ENCODE measurements at regions not wholly inside any gene's neighbourhood (a gene's known extent, or its start where the extent isn't known, plus 50 kb on each side); places are given as distances from the start of the nearest gene placed in this dataset.
"Not testable (repeated sequence)": the region's sequence is repeated elsewhere in the genome, so short reads cannot be mapped to it uniquely, and the experiment has no call there.

- Histone ChIP-seq H3K27me3 (ENCODE audit: control insufficient read depth, extremely low read depth, insufficient read depth, low read length) (no peaks in the 10 kb centered on the region), H3K4me1 (ENCODE audit: control insufficient read depth, extremely low read depth, insufficient read depth, low read length) (no peaks in the 10 kb centered on the region), H2AFZ (ENCODE audit: control insufficient read depth, low read length) (no peak overlapping the region), H4K20me1 (ENCODE audit: control insufficient read depth, extremely low read depth, insufficient read depth, low read length) (no peaks in the 10 kb centered on the region), H3K4me3 (ENCODE audit: control insufficient read depth in 2 of 3, extremely low read depth in 1 of 3, insufficient read depth in 2 of 3, low read depth in 1 of 3, low read length in 3 of 3) (no peak overlapping the region), H3K9me1 (ENCODE audit: control insufficient read depth, extremely low read depth, insufficient read depth, low read length) (no peaks in the 10 kb centered on the region), H3K36me3 (ENCODE audit: control insufficient read depth in 2 of 2, extremely low read depth in 1 of 2, insufficient read depth in 2 of 2, low read length in 2 of 2) (no peaks in the 10 kb centered on the region), H3K27ac (ENCODE audit: control insufficient read depth, insufficient read depth, low read length) (no peak overlapping the region), H3K9ac (ENCODE audit: control insufficient read depth, extremely low read depth, insufficient read depth, low read length) (no peak overlapping the region), H3K4me2 (ENCODE audit: control insufficient read depth, extremely low read depth, insufficient read depth, low read depth, low read length) (no peak overlapping the region), H3K79me2 (ENCODE audit: control insufficient read depth, insufficient read depth, low read length) (no peaks in the 10 kb centered on the region), H3K9me3 (ENCODE audit: control insufficient read depth, low read depth, low read length) (no peaks in the 10 kb centered on the region)
- no peak for FAIRE-seq
- dilution Hi-C loops (cut with MboI; ENCODE audit: extremely low pct_ligation_motif_present, low sequenced_read_pairs): no loop called here
- no peak for DNase-seq (ENCODE audit: low read depth, low spot score)
- no peak for TF ChIP-seq CTCF (optimal IDR thresholded peaks at IDR 0.05 in 1 of 3, IDR thresholded peaks at IDR 0.05 in 1 of 3, conservative IDR thresholded peaks at IDR 0.05 in 1 of 3; ENCODE audit: extremely low read depth in 1 of 3, insufficient read depth in 2 of 3, low read length in 3 of 3)
- TF ChIP-seq EZH2 (IDR thresholded peaks at IDR 0.05; ENCODE audit: low read length): no peak
Observed at GRCh38 chr4:186871856-186872255, 148.2 kb upstream of the FAT1 start.

- H3K36me3 ChIP-seq (ENCODE audit: control insufficient read depth in 2 of 2, extremely low read depth in 1 of 2, insufficient read depth in 2 of 2, low read length in 2 of 2); H3K4me3 ChIP-seq (ENCODE audit: control insufficient read depth in 2 of 3, extremely low read depth in 1 of 3, insufficient read depth in 2 of 3, low read depth in 1 of 3, low read length in 3 of 3); H3K4me2 ChIP-seq (ENCODE audit: control insufficient read depth, extremely low read depth, insufficient read depth, low read depth, low read length); H3K9me3 ChIP-seq (ENCODE audit: control insufficient read depth, low read depth, low read length); dilution Hi-C loops (cut with MboI; ENCODE audit: extremely low pct_ligation_motif_present, low sequenced_read_pairs); H3K9ac ChIP-seq (ENCODE audit: control insufficient read depth, extremely low read depth, insufficient read depth, low read length); H3K79me2 ChIP-seq (ENCODE audit: control insufficient read depth, insufficient read depth, low read length); H3K4me1 ChIP-seq (ENCODE audit: control insufficient read depth, extremely low read depth, insufficient read depth, low read length); DNase-seq (ENCODE audit: low read depth, low spot score); H3K27me3 ChIP-seq (ENCODE audit: control insufficient read depth, extremely low read depth, insufficient read depth, low read length); H4K20me1 ChIP-seq (ENCODE audit: control insufficient read depth, extremely low read depth, insufficient read depth, low read length); FAIRE-seq; H3K27ac ChIP-seq (ENCODE audit: control insufficient read depth, insufficient read depth, low read length); H3K9me1 ChIP-seq (ENCODE audit: control insufficient read depth, extremely low read depth, insufficient read depth, low read length); H2AFZ ChIP-seq (ENCODE audit: control insufficient read depth, low read length): not testable (repeated sequence)
Observed at GRCh38 chr4:186873095-186873494, 149.4 kb upstream of the FAT1 start.

GRCh38 chr4:186875476-186875875 lies 151.8 kb upstream of the FAT1 start:
- dilution Hi-C loops (cut with MboI; ENCODE audit: extremely low pct_ligation_motif_present, low sequenced_read_pairs): no loop called here
- DNase-seq (ENCODE audit: low read depth, low spot score): no peak
- Histone ChIP-seq H4K20me1 (ENCODE audit: control insufficient read depth, extremely low read depth, insufficient read depth, low read length) (no peaks in the 10 kb centered on the region), H3K4me3 (ENCODE audit: control insufficient read depth in 2 of 3, extremely low read depth in 1 of 3, insufficient read depth in 2 of 3, low read depth in 1 of 3, low read length in 3 of 3) (no peak overlapping the region), H3K9me3 (ENCODE audit: control insufficient read depth, low read depth, low read length) (no peaks in the 10 kb centered on the region), H3K9ac (ENCODE audit: control insufficient read depth, extremely low read depth, insufficient read depth, low read length) (no peak overlapping the region), H3K9me1 (ENCODE audit: control insufficient read depth, extremely low read depth, insufficient read depth, low read length) (no peaks in the 10 kb centered on the region), H3K4me1 (ENCODE audit: control insufficient read depth, extremely low read depth, insufficient read depth, low read length) (no peaks in the 10 kb centered on the region), H3K27ac (ENCODE audit: control insufficient read depth, insufficient read depth, low read length) (no peak overlapping the region), H2AFZ (ENCODE audit: control insufficient read depth, low read length) (no peak overlapping the region), H3K36me3 (ENCODE audit: control insufficient read depth in 2 of 2, extremely low read depth in 1 of 2, insufficient read depth in 2 of 2, low read length in 2 of 2) (no peaks in the 10 kb centered on the region), H3K27me3 (ENCODE audit: control insufficient read depth, extremely low read depth, insufficient read depth, low read length) (no peaks in the 10 kb centered on the region), H3K79me2 (ENCODE audit: control insufficient read depth, insufficient read depth, low read length) (no peaks in the 10 kb centered on the region), H3K4me2 (ENCODE audit: control insufficient read depth, extremely low read depth, insufficient read depth, low read depth, low read length) (no peak overlapping the region)
- FAIRE-seq: no peak
- TF ChIP-seq CTCF (optimal IDR thresholded peaks at IDR 0.05 in 1 of 3, IDR thresholded peaks at IDR 0.05 in 1 of 3, conservative IDR thresholded peaks at IDR 0.05 in 1 of 3; ENCODE audit: extremely low read depth in 1 of 3, insufficient read depth in 2 of 3, low read length in 3 of 3): no peak
- TF ChIP-seq EZH2 (IDR thresholded peaks at IDR 0.05; ENCODE audit: low read length): no peak
